GM19043 (cell line): ENCODE measurements at regions not wholly inside any gene's neighbourhood (a gene's known extent, or its start where the extent isn't known, plus 50 kb on each side); places are given as distances from the start of the nearest gene placed in this dataset.

Source experiments
- ATAC-seq: cut with Tn5 transposase; IDR thresholded peaks from one replicate; pipeline ENCODE4 v1.9.1; 2021; ENCODE audit warnings: low read depth; ENCODE audit not compliant: unreplicated experiment

GRCh38 chr18:10296491-10296890 lies 157.9 kb upstream of the APCDD1 start:
- no peak for ATAC-seq

- no peak for ATAC-seq
Measured at GRCh38 chr18:10297086-10297485, 157.3 kb upstream of the APCDD1 start.

GRCh38 chr18:10298346-10298745 lies 156.1 kb upstream of the APCDD1 start:
- ATAC-seq: no peak

GRCh38 chr18:10299643-10300042 lies 154.8 kb upstream of the APCDD1 start:
- ATAC-seq: no peak

GRCh38 chr18:10300739-10301138 lies 153.7 kb upstream of the APCDD1 start:
- ATAC-seq: no peak

GRCh38 chr18:10301831-10302483 lies 152.5 kb upstream of the APCDD1 start:
- no peak for ATAC-seq

GRCh38 chr18:10303171-10303570 lies 151.3 kb upstream of the APCDD1 start:
- ATAC-seq: no peak

GRCh38 chr18:10304853-10305252 lies 149.6 kb upstream of the APCDD1 start:
- no peak for ATAC-seq

GRCh38 chr18:10306779-10307178 lies 147.7 kb upstream of the APCDD1 start:
- no peak for ATAC-seq

- ATAC-seq: no peak
Measured at GRCh38 chr18:10308154-10308553, 146.3 kb upstream of the APCDD1 start.

GRCh38 chr18:10310626-10311025 lies 143.8 kb upstream of the APCDD1 start:
- ATAC-seq: no peak

GRCh38 chr18:10312326-10313015 lies 142.0 kb upstream of the APCDD1 start:
- no peak for ATAC-seq

GRCh38 chr18:10313016-10313342 lies 141.5 kb upstream of the APCDD1 start:
- ATAC-seq: no peak

GRCh38 chr18:10314066-10314465 lies 140.4 kb upstream of the APCDD1 start:
- no peak for ATAC-seq

GRCh38 chr18:10315522-10315921 lies 138.9 kb upstream of the APCDD1 start:
- no peak for ATAC-seq

- no peak for ATAC-seq
Measured at GRCh38 chr18:10316778-10317177, 137.7 kb upstream of the APCDD1 start.

- ATAC-seq: no peak
Measured at GRCh38 chr18:10317864-10318690, 136.4 kb upstream of the APCDD1 start.

- no peak for ATAC-seq
Measured at GRCh38 chr18:10318691-10318970, 135.8 kb upstream of the APCDD1 start.

GRCh38 chr18:10319026-10319425 lies 135.4 kb upstream of the APCDD1 start:
- ATAC-seq: no peak

GRCh38 chr18:10319914-10320600 lies 134.4 kb upstream of the APCDD1 start:
- no peak for ATAC-seq

GRCh38 chr18:10320791-10321190 lies 133.6 kb upstream of the APCDD1 start:
- no peak for ATAC-seq
